ENCODE measurements at regions not wholly inside any gene's neighbourhood (a gene's known extent, or its start where the extent isn't known, plus 50 kb on each side); places are given as distances from the start of the nearest gene placed in this dataset.

DNA sequence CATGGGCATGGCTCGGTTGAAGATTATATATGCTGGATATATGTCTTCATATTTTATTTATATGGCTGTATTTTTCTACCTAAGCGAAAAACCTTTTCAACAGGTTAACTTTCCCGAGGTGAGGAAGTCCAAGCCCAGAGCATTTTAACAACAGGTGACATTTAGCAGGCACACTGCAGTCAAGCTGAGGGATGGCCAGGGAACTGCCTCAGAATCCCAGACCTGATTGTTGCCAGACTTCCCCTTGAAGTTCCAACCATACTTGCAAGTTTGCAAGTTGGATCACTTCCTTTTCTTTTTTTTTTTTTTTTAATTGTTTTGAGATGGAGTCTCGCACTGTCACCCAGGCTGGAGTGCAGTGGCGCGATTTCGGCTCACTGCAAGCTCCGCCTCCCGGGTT lies 166.0 kb upstream of the FRMD6 start:
- Histone ChIP-seq H3K9me3 (replicated peaks; ENCODE audit: control insufficient read depth, insufficient read depth, low read length) (no peaks in the 10 kb centered on the region), H3K4me3 (replicated peaks in 1 of 3; ENCODE audit: insufficient read depth in 1 of 3, low read depth in 1 of 3, low read length in 3 of 3) (no peak overlapping the region), H3K4me1 (ENCODE audit: control insufficient read depth, extremely low read depth, insufficient read depth, low read length) (no peaks in the 10 kb centered on the region), H3K27me3 (ENCODE audit: control insufficient read depth in 2 of 2, insufficient read depth in 2 of 2, low read length in 2 of 2) (no peaks in the 10 kb centered on the region), H3K9ac (replicated peaks; ENCODE audit: extremely low read depth, insufficient read depth, low read length) (no peak overlapping the region), H3K4me2 (ENCODE audit: insufficient read depth, low read length) (no peak overlapping the region), H3K9me1 (replicated peaks; ENCODE audit: control insufficient read depth, extremely low read depth, insufficient read depth, low read length) (no peaks in the 10 kb centered on the region), H2AFZ (ENCODE audit: low read depth, low read length) (no peak overlapping the region), H3K79me2 (ENCODE audit: control insufficient read depth, insufficient read depth, low read length) (no peaks in the 10 kb centered on the region), H4K20me1 (replicated peaks; ENCODE audit: control insufficient read depth, extremely low read depth, insufficient read depth, low read length) (no peaks in the 10 kb centered on the region), H3K36me3 (ENCODE audit: control insufficient read depth in 2 of 2, extremely low read depth in 1 of 2, insufficient read depth in 2 of 2, low read length in 2 of 2) (no peaks in the 10 kb centered on the region), H3K27ac (ENCODE audit: insufficient read depth, low read depth, low read length) (no peak overlapping the region)
- FAIRE-seq (no peak), DNase-seq (ENCODE audit: low read depth, low spot score) (no peak)
- dilution Hi-C loops (cut with MboI; ENCODE audit: extremely low pct_ligation_motif_present, low sequenced_read_pairs) = no loop called here
- intact Hi-C loops (cut with micrococcal nuclease) = no loop called here
- BruUV-seq (replicated peaks) = no TSS peak
- POLR2A ChIA-PET = no interaction called here
- TF ChIP-seq JUN (IDR thresholded peaks at IDR 0.05; ENCODE audit: borderline replicate concordance, insufficient read depth, insufficient read length, low read depth) = no peak
- no peak for TF ChIP-seq CTCF (IDR thresholded peaks at IDR 0.05; ENCODE audit: extremely low read depth in 1 of 2, insufficient read depth in 1 of 2, low read depth in 1 of 2, low read length in 2 of 2)
- no peak for TF ChIP-seq EZH2 (IDR thresholded peaks at IDR 0.05; ENCODE audit: borderline replicate concordance, low read depth, low read length, severe bottlenecking)
- no peak for TF ChIP-seq FOS (IDR thresholded peaks at IDR 0.05; ENCODE audit: borderline replicate concordance, insufficient read depth, low read length)
- no peak for TF ChIP-seq MYC (IDR thresholded peaks at IDR 0.05; ENCODE audit: low read depth, low read length)
- CTCF ChIA-PET = no interaction called here

GRCh38 chr14:51487848-51488247 lies 163.9 kb upstream of the FRMD6 start:
- Histone ChIP-seq H3K4me3 (replicated peaks in 1 of 3; ENCODE audit: insufficient read depth in 1 of 3, low read depth in 1 of 3, low read length in 3 of 3) (no peak overlapping the region), H3K9me3 (replicated peaks; ENCODE audit: control insufficient read depth, insufficient read depth, low read length) (no peaks in the 10 kb centered on the region), H3K4me2 (ENCODE audit: insufficient read depth, low read length) (no peak overlapping the region), H3K79me2 (ENCODE audit: control insufficient read depth, insufficient read depth, low read length) (no peaks in the 10 kb centered on the region), H3K36me3 (ENCODE audit: control insufficient read depth in 2 of 2, extremely low read depth in 1 of 2, insufficient read depth in 2 of 2, low read length in 2 of 2) (no peaks in the 10 kb centered on the region), H3K9ac (replicated peaks; ENCODE audit: extremely low read depth, insufficient read depth, low read length) (no peak overlapping the region), H3K27ac (ENCODE audit: insufficient read depth, low read depth, low read length) (no peak overlapping the region), H3K4me1 (ENCODE audit: control insufficient read depth, extremely low read depth, insufficient read depth, low read length) (peaks cover 8% of the 10 kb centered on the region), H4K20me1 (replicated peaks; ENCODE audit: control insufficient read depth, extremely low read depth, insufficient read depth, low read length) (no peaks in the 10 kb centered on the region), H3K27me3 (ENCODE audit: control insufficient read depth in 2 of 2, insufficient read depth in 2 of 2, low read length in 2 of 2) (no peaks in the 10 kb centered on the region), H2AFZ (ENCODE audit: low read depth, low read length) (no peak overlapping the region), H3K9me1 (replicated peaks; ENCODE audit: control insufficient read depth, extremely low read depth, insufficient read depth, low read length) (no peaks in the 10 kb centered on the region)
- TF ChIP-seq EZH2 (IDR thresholded peaks at IDR 0.05; ENCODE audit: borderline replicate concordance, low read depth, low read length, severe bottlenecking) = no peak
- TF ChIP-seq JUN (IDR thresholded peaks at IDR 0.05; ENCODE audit: borderline replicate concordance, insufficient read depth, insufficient read length, low read depth) = no peak
- no peak for TF ChIP-seq MYC (IDR thresholded peaks at IDR 0.05; ENCODE audit: low read depth, low read length)
- no peak for TF ChIP-seq GATA2 (IDR thresholded peaks at IDR 0.05; ENCODE audit: insufficient read depth, insufficient read length, low read depth, low read length)
- no peak for TF ChIP-seq FOS (IDR thresholded peaks at IDR 0.05; ENCODE audit: borderline replicate concordance, insufficient read depth, low read length)
- no peak for TF ChIP-seq POLR2AphosphoS5 (IDR thresholded peaks at IDR 0.05; ENCODE audit: insufficient read depth, low read depth, low read length)
- no peak for FAIRE-seq
- dilution Hi-C loops (cut with MboI; ENCODE audit: extremely low pct_ligation_motif_present, low sequenced_read_pairs) = no loop called here
- POLR2A ChIA-PET = no interaction called here
- DNase-seq (ENCODE audit: low read depth, low spot score) = no peak
- CTCF ChIA-PET = no interaction called here
- no TSS peak for BruUV-seq (replicated peaks)
- intact Hi-C loops (cut with micrococcal nuclease) = no loop called here

Data from endothelial cell of umbilical vein (primary cell).